ENCODE measurements at regions not wholly inside any gene's neighbourhood (a gene's known extent, or its start where the extent isn't known, plus 50 kb on each side); places are given as distances from the start of the nearest gene placed in this dataset.

- FAIRE-seq (no peak), DNase-seq (no peak)
- Histone ChIP-seq H3K4me3 (ENCODE audit: low read depth in 1 of 3, low read length in 3 of 3) (no peak overlapping the region), H3K27me3 (ENCODE audit: control insufficient read depth in 3 of 3, insufficient read depth in 3 of 3, low read length in 3 of 3) (no peaks in the 10 kb centered on the region), H3K27ac (ENCODE audit: low read depth in 1 of 3, low read length in 2 of 3) (peak overlapping the region; percentile 64 to 81 (median 76)), H3K9me3 (ENCODE audit: control insufficient read depth in 2 of 2, insufficient read depth in 1 of 2, low read depth in 1 of 2, low read length in 1 of 2) (peaks cover 0 to 4% of the 10 kb centered on the region in 2 donors), H3K4me1 (ENCODE audit: control insufficient read depth in 3 of 3, insufficient read depth in 2 of 3, low read depth in 1 of 3, low read length in 2 of 3) (peaks cover 2 to 14% (median 5%) of the 10 kb centered on the region in 3 donors), H3K36me3 (ENCODE audit: control insufficient read depth in 3 of 3, insufficient read depth in 2 of 3, low read depth in 1 of 3, low read length in 3 of 3) (no peaks in the 10 kb centered on the region)
- WGBS, 3 donors = 63 to 73% (median 70%) methylated on average over 8 of the region's 8 CpGs
Measured at GRCh38 chr20:23151885-23152284, 65.8 kb upstream of the CD93 start.

- FAIRE-seq = no peak
- H3K36me3 ChIP-seq (ENCODE audit: control insufficient read depth in 3 of 3, insufficient read depth in 2 of 3, low read depth in 1 of 3, low read length in 3 of 3) = no peaks in the 10 kb centered on the region
- DNase-seq = no peak
- peak overlapping the region in 1 of 3 donors; percentile 76 for H3K27ac ChIP-seq (ENCODE audit: low read depth in 1 of 3, low read length in 2 of 3)
- WGBS, 3 donors = 81 to 90% (median 86%) methylated on average over 8 of the region's 8 CpGs
- no peaks in the 10 kb centered on the region for H3K27me3 ChIP-seq (ENCODE audit: control insufficient read depth in 3 of 3, insufficient read depth in 3 of 3, low read length in 3 of 3)
- peaks cover 2 to 14% (median 2%) of the 10 kb centered on the region in 3 donors for H3K4me1 ChIP-seq (ENCODE audit: control insufficient read depth in 3 of 3, insufficient read depth in 2 of 3, low read depth in 1 of 3, low read length in 2 of 3)
- H3K4me3 ChIP-seq (ENCODE audit: low read depth in 1 of 3, low read length in 3 of 3) = no peak overlapping the region
- peaks cover 0 to 4% of the 10 kb centered on the region in 2 donors for H3K9me3 ChIP-seq (ENCODE audit: control insufficient read depth in 2 of 2, insufficient read depth in 1 of 2, low read depth in 1 of 2, low read length in 1 of 2)
Measured at GRCh38 chr20:23151008-23151703, 65.0 kb upstream of the CD93 start.

- H3K36me3 ChIP-seq (ENCODE audit: control insufficient read depth in 3 of 3, insufficient read depth in 2 of 3, low read depth in 1 of 3, low read length in 3 of 3) = no peaks in the 10 kb centered on the region
- 71 to 75% (median 74%) methylated on average over 8 of the region's 8 CpGs for WGBS, 3 donors
- DNase-seq (no peak), FAIRE-seq (no peak)
- no peaks in the 10 kb centered on the region for H3K27me3 ChIP-seq (ENCODE audit: control insufficient read depth in 3 of 3, insufficient read depth in 3 of 3, low read length in 3 of 3)
- H3K4me1 ChIP-seq (ENCODE audit: control insufficient read depth in 3 of 3, insufficient read depth in 2 of 3, low read depth in 1 of 3, low read length in 2 of 3) = peaks cover 0 to 14% (median 0%) of the 10 kb centered on the region in 3 donors
- H3K4me3 ChIP-seq (ENCODE audit: low read depth in 1 of 3, low read length in 3 of 3) = no peak overlapping the region
- H3K9me3 ChIP-seq (ENCODE audit: control insufficient read depth in 2 of 2, insufficient read depth in 1 of 2, low read depth in 1 of 2, low read length in 1 of 2) = peaks cover 0 to 4% of the 10 kb centered on the region in 2 donors
- no peak overlapping the region for H3K27ac ChIP-seq (ENCODE audit: low read depth in 1 of 3, low read length in 2 of 3)
Measured at GRCh38 chr20:23150304-23151007, 64.3 kb upstream of the CD93 start.

- H3K27ac ChIP-seq (ENCODE audit: low read depth in 1 of 3, low read length in 2 of 3) = no peak overlapping the region
- FAIRE-seq (no peak), DNase-seq (no peak)
- WGBS, 3 donors = 83 to 89% (median 88%) methylated on average over 7 of the region's 7 CpGs
- H3K9me3 ChIP-seq (ENCODE audit: control insufficient read depth in 2 of 2, insufficient read depth in 1 of 2, low read depth in 1 of 2, low read length in 1 of 2) = peaks cover 0 to 4% of the 10 kb centered on the region in 2 donors
- no peaks in the 10 kb centered on the region for H3K27me3 ChIP-seq (ENCODE audit: control insufficient read depth in 3 of 3, insufficient read depth in 3 of 3, low read length in 3 of 3)
- H3K4me3 ChIP-seq (ENCODE audit: low read depth in 1 of 3, low read length in 3 of 3) = no peak overlapping the region
- peaks cover 0 to 14% (median 0%) of the 10 kb centered on the region in 3 donors for H3K4me1 ChIP-seq (ENCODE audit: control insufficient read depth in 3 of 3, insufficient read depth in 2 of 3, low read depth in 1 of 3, low read length in 2 of 3)
- H3K36me3 ChIP-seq (ENCODE audit: control insufficient read depth in 3 of 3, insufficient read depth in 2 of 3, low read depth in 1 of 3, low read length in 3 of 3) = no peaks in the 10 kb centered on the region
Measured at GRCh38 chr20:23149623-23150279, 63.6 kb upstream of the CD93 start.

- H3K4me3 ChIP-seq (ENCODE audit: low read depth in 1 of 3, low read length in 3 of 3) = no peak overlapping the region
- peak overlapping the region in 1 of 3 donors; percentile 94 for H3K27ac ChIP-seq (ENCODE audit: low read depth in 1 of 3, low read length in 2 of 3)
- DNase-seq = no peak
- peaks cover 0 to 4% of the 10 kb centered on the region in 2 donors for H3K9me3 ChIP-seq (ENCODE audit: control insufficient read depth in 2 of 2, insufficient read depth in 1 of 2, low read depth in 1 of 2, low read length in 1 of 2)
- WGBS, 3 donors = 84 to 93% (median 92%) methylated on average over 10 of the region's 10 CpGs
- no peaks in the 10 kb centered on the region for H3K27me3 ChIP-seq (ENCODE audit: control insufficient read depth in 3 of 3, insufficient read depth in 3 of 3, low read length in 3 of 3)
- no peaks in the 10 kb centered on the region for H3K36me3 ChIP-seq (ENCODE audit: control insufficient read depth in 3 of 3, insufficient read depth in 2 of 3, low read depth in 1 of 3, low read length in 3 of 3)
- peaks cover 0 to 14% (median 0%) of the 10 kb centered on the region in 3 donors for H3K4me1 ChIP-seq (ENCODE audit: control insufficient read depth in 3 of 3, insufficient read depth in 2 of 3, low read depth in 1 of 3, low read length in 2 of 3)
- no peak for FAIRE-seq
Measured at GRCh38 chr20:23148731-23149570, 62.8 kb upstream of the CD93 start.

- DNase-seq (peak; percentile 43 to 76), FAIRE-seq (no peak)
- Histone ChIP-seq H3K9me3 (ENCODE audit: control insufficient read depth in 2 of 2, insufficient read depth in 1 of 2, low read depth in 1 of 2, low read length in 1 of 2) (peaks cover 0 to 4% of the 10 kb centered on the region in 2 donors), H3K27ac (ENCODE audit: low read depth in 1 of 3, low read length in 2 of 3) (peak overlapping the region; percentile 28 to 94 (median 60)), H3K4me3 (ENCODE audit: low read depth in 1 of 3, low read length in 3 of 3) (no peak overlapping the region), H3K4me1 (ENCODE audit: control insufficient read depth in 3 of 3, insufficient read depth in 2 of 3, low read depth in 1 of 3, low read length in 2 of 3) (peaks cover 0 to 14% (median 0%) of the 10 kb centered on the region in 3 donors), H3K36me3 (ENCODE audit: control insufficient read depth in 3 of 3, insufficient read depth in 2 of 3, low read depth in 1 of 3, low read length in 3 of 3) (no peaks in the 10 kb centered on the region), H3K27me3 (ENCODE audit: control insufficient read depth in 3 of 3, insufficient read depth in 3 of 3, low read length in 3 of 3) (no peaks in the 10 kb centered on the region)
- 55 to 64% (median 61%) methylated on average over 9 of the region's 9 CpGs for WGBS, 3 donors
Measured at GRCh38 chr20:23147964-23148730, 62.0 kb upstream of the CD93 start.

- Histone ChIP-seq H3K27me3 (ENCODE audit: control insufficient read depth in 3 of 3, insufficient read depth in 3 of 3, low read length in 3 of 3) (no peaks in the 10 kb centered on the region), H3K4me3 (ENCODE audit: low read depth in 1 of 3, low read length in 3 of 3) (no peak overlapping the region), H3K27ac (ENCODE audit: low read depth in 1 of 3, low read length in 2 of 3) (peak overlapping the region in 1 of 3 donors; percentile 94), H3K4me1 (ENCODE audit: control insufficient read depth in 3 of 3, insufficient read depth in 2 of 3, low read depth in 1 of 3, low read length in 2 of 3) (peaks cover 0 to 14% (median under 1%) of the 10 kb centered on the region in 3 donors), H3K36me3 (ENCODE audit: control insufficient read depth in 3 of 3, insufficient read depth in 2 of 3, low read depth in 1 of 3, low read length in 3 of 3) (no peaks in the 10 kb centered on the region), H3K9me3 (ENCODE audit: control insufficient read depth in 2 of 2, insufficient read depth in 1 of 2, low read depth in 1 of 2, low read length in 1 of 2) (peaks cover 0 to 4% of the 10 kb centered on the region in 2 donors)
- WGBS, 3 donors = 49 to 68% (median 56%) methylated on average over 4 of the region's 4 CpGs
- FAIRE-seq = no peak
- no peak for DNase-seq
Measured at GRCh38 chr20:23147647-23147963, 61.5 kb upstream of the CD93 start.
